ENCODE measurements at regions not wholly inside any gene's neighbourhood (a gene's known extent, or its start where the extent isn't known, plus 50 kb on each side); places are given as distances from the start of the nearest gene placed in this dataset.

DNA sequence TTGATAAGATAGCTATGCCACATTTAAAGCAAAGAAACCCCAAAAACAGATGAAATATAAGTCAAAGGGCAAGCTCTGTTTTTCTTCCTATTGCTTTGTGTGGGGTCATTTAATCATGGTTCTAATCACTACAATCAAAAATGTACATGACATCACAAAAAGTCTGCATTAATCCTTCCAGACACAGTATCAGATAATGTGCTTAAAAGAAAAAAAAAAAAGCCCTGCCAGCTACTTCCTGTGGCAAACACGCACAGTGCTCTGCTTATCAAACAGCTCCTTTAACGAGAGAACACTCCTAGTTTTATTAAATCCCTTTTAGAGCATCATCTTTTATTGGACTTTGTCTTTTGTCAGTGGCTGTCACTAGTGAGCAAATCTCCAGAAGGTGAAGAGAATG lies 1005.8 kb downstream of the GATA3 start:
- TF ChIP-seq, protein P1, sequence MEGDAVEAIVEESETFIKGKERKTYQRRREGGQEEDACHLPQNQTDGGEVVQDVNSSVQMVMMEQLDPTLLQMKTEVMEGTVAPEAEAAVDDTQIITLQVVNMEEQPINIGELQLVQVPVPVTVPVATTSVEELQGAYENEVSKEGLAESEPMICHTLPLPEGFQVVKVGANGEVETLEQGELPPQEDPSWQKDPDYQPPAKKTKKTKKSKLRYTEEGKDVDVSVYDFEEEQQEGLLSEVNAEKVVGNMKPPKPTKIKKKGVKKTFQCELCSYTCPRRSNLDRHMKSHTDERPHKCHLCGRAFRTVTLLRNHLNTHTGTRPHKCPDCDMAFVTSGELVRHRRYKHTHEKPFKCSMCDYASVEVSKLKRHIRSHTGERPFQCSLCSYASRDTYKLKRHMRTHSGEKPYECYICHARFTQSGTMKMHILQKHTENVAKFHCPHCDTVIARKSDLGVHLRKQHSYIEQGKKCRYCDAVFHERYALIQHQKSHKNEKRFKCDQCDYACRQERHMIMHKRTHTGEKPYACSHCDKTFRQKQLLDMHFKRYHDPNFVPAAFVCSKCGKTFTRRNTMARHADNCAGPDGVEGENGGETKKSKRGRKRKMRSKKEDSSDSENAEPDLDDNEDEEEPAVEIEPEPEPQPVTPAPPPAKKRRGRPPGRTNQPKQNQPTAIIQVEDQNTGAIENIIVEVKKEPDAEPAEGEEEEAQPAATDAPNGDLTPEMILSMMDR (IDR thresholded peaks at IDR 0.05; ENCODE audit: low read depth, low read length, poor library complexity, severe bottlenecking): no peak
- TF ChIP-seq EZH2phosphoT487 (IDR thresholded peaks at IDR 0.05; ENCODE audit: borderline replicate concordance, low read length): no peak

Data from DOHH2 (cell line).